ENCODE measurements at regions not wholly inside any gene's neighbourhood (a gene's known extent, or its start where the extent isn't known, plus 50 kb on each side); places are given as distances from the start of the nearest gene placed in this dataset.

GRCh38 chr10:129341087-129341486, 126.0 kb upstream of the MGMT start:
- Histone ChIP-seq H3K27me3 (replicated peaks; ENCODE audit: control insufficient read depth, insufficient read depth, low read length) (no peaks in the 10 kb centered on the region), H3K36me3 (ENCODE audit: control insufficient read depth, insufficient read depth, low read length) (no peaks in the 10 kb centered on the region), H3K4me3 (replicated peaks; ENCODE audit: low read depth, low read length) (no peak overlapping the region)
- DNase-seq (ENCODE audit: extremely low read depth, insufficient read length) = no peak
- TF ChIP-seq, protein P1, sequence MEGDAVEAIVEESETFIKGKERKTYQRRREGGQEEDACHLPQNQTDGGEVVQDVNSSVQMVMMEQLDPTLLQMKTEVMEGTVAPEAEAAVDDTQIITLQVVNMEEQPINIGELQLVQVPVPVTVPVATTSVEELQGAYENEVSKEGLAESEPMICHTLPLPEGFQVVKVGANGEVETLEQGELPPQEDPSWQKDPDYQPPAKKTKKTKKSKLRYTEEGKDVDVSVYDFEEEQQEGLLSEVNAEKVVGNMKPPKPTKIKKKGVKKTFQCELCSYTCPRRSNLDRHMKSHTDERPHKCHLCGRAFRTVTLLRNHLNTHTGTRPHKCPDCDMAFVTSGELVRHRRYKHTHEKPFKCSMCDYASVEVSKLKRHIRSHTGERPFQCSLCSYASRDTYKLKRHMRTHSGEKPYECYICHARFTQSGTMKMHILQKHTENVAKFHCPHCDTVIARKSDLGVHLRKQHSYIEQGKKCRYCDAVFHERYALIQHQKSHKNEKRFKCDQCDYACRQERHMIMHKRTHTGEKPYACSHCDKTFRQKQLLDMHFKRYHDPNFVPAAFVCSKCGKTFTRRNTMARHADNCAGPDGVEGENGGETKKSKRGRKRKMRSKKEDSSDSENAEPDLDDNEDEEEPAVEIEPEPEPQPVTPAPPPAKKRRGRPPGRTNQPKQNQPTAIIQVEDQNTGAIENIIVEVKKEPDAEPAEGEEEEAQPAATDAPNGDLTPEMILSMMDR (IDR thresholded peaks at IDR 0.05; ENCODE audit: insufficient read depth, low read length, poor library complexity, severe bottlenecking) = no peak

DNA sequence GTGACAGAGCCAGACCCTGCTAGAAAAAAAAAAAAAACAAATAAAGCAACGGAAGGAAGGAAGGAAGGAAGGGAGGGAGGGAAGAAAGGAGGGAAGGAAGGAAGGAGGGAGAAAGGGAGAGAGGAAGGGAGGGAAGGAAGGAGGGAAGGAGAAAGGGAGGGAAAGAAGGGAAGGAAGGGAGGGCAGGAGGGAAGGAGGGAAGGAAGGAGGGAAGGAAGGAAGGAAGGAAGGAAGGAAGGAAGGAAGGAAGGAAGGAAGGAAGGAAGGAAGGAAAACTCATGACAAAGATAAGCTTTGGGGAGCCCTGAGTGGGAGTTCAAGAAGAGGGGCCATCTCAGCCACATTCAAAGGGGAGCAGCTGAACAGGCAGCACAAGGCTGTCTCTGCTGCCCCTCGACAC, 124.7 kb upstream of the MGMT start:
- no peak for DNase-seq (ENCODE audit: extremely low read depth, insufficient read length)
- Histone ChIP-seq H3K27me3 (replicated peaks; ENCODE audit: control insufficient read depth, insufficient read depth, low read length) (no peaks in the 10 kb centered on the region), H3K36me3 (ENCODE audit: control insufficient read depth, insufficient read depth, low read length) (no peaks in the 10 kb centered on the region), H3K4me3 (replicated peaks; ENCODE audit: low read depth, low read length) (no peak overlapping the region)
- TF ChIP-seq, protein P1 (IDR thresholded peaks at IDR 0.05; ENCODE audit: insufficient read depth, low read length, poor library complexity, severe bottlenecking) = no peak

GRCh38 chr10:129343141-129343540, 123.9 kb upstream of the MGMT start:
- no peak for DNase-seq (ENCODE audit: extremely low read depth, insufficient read length)
- H3K27me3 ChIP-seq (replicated peaks; ENCODE audit: control insufficient read depth, insufficient read depth, low read length) = no peaks in the 10 kb centered on the region
- no peak overlapping the region for H3K4me3 ChIP-seq (replicated peaks; ENCODE audit: low read depth, low read length)
- H3K36me3 ChIP-seq (ENCODE audit: control insufficient read depth, insufficient read depth, low read length) = no peaks in the 10 kb centered on the region
- TF ChIP-seq, protein P1 (IDR thresholded peaks at IDR 0.05; ENCODE audit: insufficient read depth, low read length, poor library complexity, severe bottlenecking) = no peak

DNA sequence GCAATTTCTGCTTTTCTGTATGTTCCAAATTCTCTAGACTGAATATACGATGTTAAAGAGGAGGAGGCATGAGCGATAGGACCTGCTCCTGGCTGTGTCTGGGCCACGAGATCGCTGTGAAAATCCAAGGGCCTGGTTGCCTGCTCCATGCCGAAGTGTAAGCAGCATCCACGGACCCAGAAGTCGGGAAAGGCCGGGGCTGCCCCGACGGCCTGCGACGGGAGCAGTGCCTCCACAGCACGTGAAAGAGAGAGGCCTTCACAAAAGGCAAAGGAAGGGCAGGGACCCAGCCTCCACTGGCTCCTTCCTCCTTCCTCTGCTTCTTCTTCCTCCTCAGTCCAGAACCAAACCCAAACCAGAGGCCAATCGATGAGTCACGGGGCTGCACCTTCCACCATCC, 122.9 kb upstream of the MGMT start:
- Histone ChIP-seq H3K27me3 (replicated peaks; ENCODE audit: control insufficient read depth, insufficient read depth, low read length) (no peaks in the 10 kb centered on the region), H3K4me3 (replicated peaks; ENCODE audit: low read depth, low read length) (no peak overlapping the region), H3K36me3 (ENCODE audit: control insufficient read depth, insufficient read depth, low read length) (no peaks in the 10 kb centered on the region)
- TF ChIP-seq, protein P1 (IDR thresholded peaks at IDR 0.05; ENCODE audit: insufficient read depth, low read length, poor library complexity, severe bottlenecking) = no peak
- DNase-seq (ENCODE audit: extremely low read depth, insufficient read length) = no peak

GRCh38 chr10:129344731-129345355, 122.2 kb upstream of the MGMT start:
- H3K27me3 ChIP-seq (replicated peaks; ENCODE audit: control insufficient read depth, insufficient read depth, low read length) = no peaks in the 10 kb centered on the region
- H3K4me3 ChIP-seq (replicated peaks; ENCODE audit: low read depth, low read length) = no peak overlapping the region
- H3K36me3 ChIP-seq (ENCODE audit: control insufficient read depth, insufficient read depth, low read length) = no peaks in the 10 kb centered on the region
- TF ChIP-seq, protein P1 (IDR thresholded peaks at IDR 0.05; ENCODE audit: insufficient read depth, low read length, poor library complexity, severe bottlenecking) = no peak
- DNase-seq (ENCODE audit: extremely low read depth, insufficient read length) = no peak

DNA sequence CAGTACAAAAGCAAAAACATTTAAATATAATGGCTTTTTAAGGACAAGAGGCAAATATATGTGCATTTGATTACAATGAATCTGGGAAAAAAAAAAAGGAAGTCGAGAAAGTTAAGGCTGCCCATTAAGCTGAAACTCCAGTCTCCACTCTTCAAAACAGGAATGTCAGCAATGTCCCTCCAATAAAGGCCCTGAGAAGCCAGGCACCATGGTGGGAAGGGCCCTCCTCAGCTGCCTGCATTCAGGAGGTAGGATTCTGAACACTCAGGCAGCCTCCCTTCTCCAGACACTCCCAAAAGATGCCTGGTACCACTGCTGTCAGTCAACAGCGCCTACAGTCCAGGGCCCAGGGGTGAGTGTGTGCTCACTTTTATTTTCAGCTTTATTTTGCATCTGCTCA, 121.3 kb upstream of the MGMT start:
- Histone ChIP-seq H3K36me3 (ENCODE audit: control insufficient read depth, insufficient read depth, low read length) (no peaks in the 10 kb centered on the region), H3K4me3 (replicated peaks; ENCODE audit: low read depth, low read length) (no peak overlapping the region), H3K27me3 (replicated peaks; ENCODE audit: control insufficient read depth, insufficient read depth, low read length) (no peaks in the 10 kb centered on the region)
- TF ChIP-seq, protein P1 (IDR thresholded peaks at IDR 0.05; ENCODE audit: insufficient read depth, low read length, poor library complexity, severe bottlenecking) = no peak
- no peak for DNase-seq (ENCODE audit: extremely low read depth, insufficient read length)

Data from GM06990 (cell line).